H9 (cell line): ENCODE measurements at regions not wholly inside any gene's neighbourhood (a gene's known extent, or its start where the extent isn't known, plus 50 kb on each side); places are given as distances from the start of the nearest gene placed in this dataset.

ENCODE experiments used
- DNase-seq: peaks from one replicate; pipeline ENCODE4 v3.0.0-alpha.2; 2017
- H2AFZ ChIP-seq: one replicate; pipeline ENCODE4 v1.6.1; 2013; ENCODE audit warnings: mild to moderate bottlenecking, low read length, control low read depth, moderate library complexity
- H2AK5ac ChIP-seq: 2 replicates; pipeline ENCODE4 v1.6.1; 2013; ENCODE audit warnings: low read length, control low read depth, mixed read lengths; ENCODE audit not compliant: insufficient read length
- H2BK120ac ChIP-seq: one replicate; pipeline ENCODE4 v1.6.1; 2013; ENCODE audit warnings: low read depth, mild to moderate bottlenecking, low read length, control low read depth, inconsistent platforms; ENCODE audit not compliant: poor library complexity, severe bottlenecking
- H2BK12ac ChIP-seq: 2 replicates; pipeline ENCODE4 v1.6.1; 2013; ENCODE audit warnings: low read length, control low read depth, mixed read lengths, low read depth; ENCODE audit not compliant: insufficient read length
- H2BK15ac ChIP-seq: 2 replicates; pipeline ENCODE4 v1.6.1; 2013; ENCODE audit warnings: low read depth, low read length, control low read depth
- H2BK20ac ChIP-seq: one replicate; pipeline ENCODE4 v1.6.1; 2013; ENCODE audit warnings: low read depth, mild to moderate bottlenecking, low read length, control low read depth, inconsistent platforms; ENCODE audit not compliant: poor library complexity, severe bottlenecking
- H2BK5ac ChIP-seq: 2 replicates; pipeline ENCODE4 v1.6.1; 2013; ENCODE audit warnings: low read length, control low read depth, mixed read lengths; ENCODE audit not compliant: insufficient read length
- H3K14ac ChIP-seq: 2 replicates; pipeline ENCODE4 v1.6.1; 2013; ENCODE audit warnings: low read length, control low read depth; ENCODE audit not compliant: insufficient read depth
- H3K18ac ChIP-seq: 2 replicates; pipeline ENCODE4 v1.6.1; 2013; ENCODE audit warnings: low read depth, mild to moderate bottlenecking, mixed read lengths, low read length, control low read depth; ENCODE audit not compliant: insufficient read length
- H3K23ac ChIP-seq: 2 replicates; pipeline ENCODE4 v1.6.1; 2013; ENCODE audit warnings: low read length, control low read depth, mixed read lengths, low read depth; ENCODE audit not compliant: insufficient read length
- H3K23me2 ChIP-seq: 2 replicates; pipeline ENCODE4 v1.6.1; 2013; ENCODE audit warnings: low read depth, mild to moderate bottlenecking, mixed read lengths, low read length, control low read depth; ENCODE audit not compliant: insufficient read length, poor library complexity, severe bottlenecking
- H3K27ac ChIP-seq: 2 replicates; pipeline ENCODE4 v1.5.1; 2013; ENCODE audit warnings: low read length, control low read depth, mixed read lengths, low read depth; ENCODE audit not compliant: insufficient read length
- H3K27me3 ChIP-seq: 2 replicates; pipeline ENCODE4 v1.6.1; 2013; ENCODE audit warnings: low read length, control low read depth, inconsistent platforms; ENCODE audit not compliant: insufficient read depth
- H3K4ac ChIP-seq: 2 replicates; pipeline ENCODE4 v1.6.1; 2013; ENCODE audit warnings: low read depth, mild to moderate bottlenecking, control low read depth, inconsistent platforms, low read length, moderate library complexity
- H3K4me1 ChIP-seq: 2 replicates; pipeline ENCODE4 v1.6.1; 2013; ENCODE audit warnings: low read length, control low read depth, inconsistent platforms; ENCODE audit not compliant: insufficient read depth
- H3K4me2 ChIP-seq: 2 replicates; pipeline ENCODE4 v1.6.1; 2013; ENCODE audit warnings: low read length, control low read depth, mixed read lengths; ENCODE audit not compliant: insufficient read length, insufficient read depth
- H3K56ac ChIP-seq: 2 replicates; pipeline ENCODE4 v1.6.1; 2013; ENCODE audit warnings: low read depth, mild to moderate bottlenecking, mixed read lengths, low read length, control low read depth; ENCODE audit not compliant: insufficient read length
- H3K79me1 ChIP-seq: 2 replicates; pipeline ENCODE4 v1.6.1; 2013; ENCODE audit warnings: low read depth, mild to moderate bottlenecking, moderate library complexity, low read length, control low read depth, inconsistent platforms; ENCODE audit not compliant: insufficient read depth, poor library complexity, severe bottlenecking
- H3K79me2 ChIP-seq: 2 replicates; pipeline ENCODE4 v1.6.1; 2013; ENCODE audit warnings: low read length, control low read depth, inconsistent platforms; ENCODE audit not compliant: insufficient read depth
- H3K9ac ChIP-seq: 2 replicates; pipeline ENCODE4 v1.6.1; 2013; ENCODE audit warnings: low read length, control low read depth, mixed read lengths; ENCODE audit not compliant: insufficient read length; ENCODE audit errors: extremely low read depth
- H3K9me3 ChIP-seq: one replicate; pipeline ENCODE4 v1.6.1; 2013; ENCODE audit warnings: low read depth, low read length, inconsistent platforms; ENCODE audit not compliant: control insufficient read depth
- H3T11ph ChIP-seq: one replicate; pipeline ENCODE4 v1.6.1; 2013; ENCODE audit warnings: mild to moderate bottlenecking, low read length, control low read depth, inconsistent platforms
- H4K20me1 ChIP-seq: one replicate; pipeline ENCODE4 v1.6.1; 2013; ENCODE audit not compliant: control insufficient read depth, insufficient read length, insufficient read depth
- H4K5ac ChIP-seq: 2 replicates; pipeline ENCODE4 v1.6.1; 2013; ENCODE audit warnings: low read depth, mild to moderate bottlenecking, mixed read lengths, low read length, control low read depth; ENCODE audit not compliant: insufficient read length
- H4K8ac ChIP-seq: replicated peaks from 2 replicates; pipeline ENCODE4 v1.6.1; 2013; ENCODE audit warnings: low read length, control low read depth, mixed read lengths, low read depth; ENCODE audit not compliant: insufficient read length
- H4K91ac ChIP-seq: 2 replicates; pipeline ENCODE4 v1.6.1; 2013; ENCODE audit warnings: low read depth, mild to moderate bottlenecking, moderate library complexity, mixed read lengths, low read length, control low read depth; ENCODE audit not compliant: insufficient read length
- H3K27ac Mint-ChIP-seq, 3 experiments: 2 replicates in 2 of 3; 3 replicates in 1 of 3; pipeline ENCODE4 v1.8.0; 2020 to 2021; ENCODE audit warnings: mixed read lengths in 3 of 3, mild to moderate bottlenecking in 1 of 3, moderate library complexity in 1 of 3
- H3K27me3 Mint-ChIP-seq: 2 replicates; pipeline ENCODE4 v1.8.0; 2021; ENCODE audit warnings: low read depth, mild to moderate bottlenecking, moderate library complexity, mixed read lengths
- H3K36me3 Mint-ChIP-seq, 3 experiments: 2 replicates in 2 of 3; 3 replicates in 1 of 3; pipeline ENCODE4 v1.8.0; 2020 to 2021; ENCODE audit warnings: low read depth in 3 of 3, mixed read lengths in 3 of 3; ENCODE audit not compliant: insufficient read depth in 1 of 3
- H3K4me1 Mint-ChIP-seq, 2 experiments: 2 replicates each; pipeline ENCODE4 v1.8.0; 2020; ENCODE audit warnings: mixed read lengths in 2 of 2
- H3K4me3 Mint-ChIP-seq, 2 experiments: 2 replicates in 1 of 2; 3 replicates in 1 of 2; pipeline ENCODE4 v1.8.0; 2020 to 2021; ENCODE audit warnings: mild to moderate bottlenecking in 2 of 2, mixed read lengths in 2 of 2, moderate library complexity in 1 of 2
- H3K9me3 Mint-ChIP-seq, 2 experiments: 2 replicates in 1 of 2; 3 replicates in 1 of 2; pipeline ENCODE4 v1.8.0; 2020; ENCODE audit warnings: mild to moderate bottlenecking in 2 of 2, mixed read lengths in 2 of 2, moderate library complexity in 1 of 2
- WGBS: extraction: QIAGEN DNeasy Blood & Tissue Kit; methylation state at CpG from one replicate; pipeline ENCODE4 v1.1.7; 2013; ENCODE audit warnings: missing lambda C conversion rate, low lambda C conversion rate, mixed read lengths; ENCODE audit not compliant: insufficient read length; ENCODE audit errors: extremely low coverage; 5-methylcytosine and 5-hydroxymethylcytosine counted together
- TF ChIP-seq, protein P1 (sequence below): fragments of 200-600 bp; sonication (generic); conservative IDR thresholded peaks from 3 replicates; pipeline ENCODE4 v1.8.0; 2021; ENCODE audit warnings: antibody characterized with exemption, mild to moderate bottlenecking

DNA sequence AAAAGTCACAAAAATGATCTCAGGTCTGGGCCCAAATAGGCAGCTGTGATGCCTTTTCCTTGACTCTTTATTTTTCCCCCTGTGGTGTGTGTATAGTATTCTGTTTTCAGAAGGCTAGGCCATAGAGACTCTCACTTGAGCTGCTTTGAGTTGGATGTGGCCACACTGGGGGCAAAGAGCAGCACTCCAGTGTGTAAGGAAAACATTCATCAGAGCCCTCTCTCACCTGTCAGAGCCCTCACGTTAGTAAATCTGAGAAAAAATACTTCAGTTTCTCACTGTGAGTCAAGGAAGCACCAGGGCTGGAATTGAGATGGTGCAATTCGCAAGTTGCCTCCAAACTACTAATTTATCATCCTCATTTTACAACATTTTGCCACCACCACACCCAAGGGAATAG is 136.1 kb downstream of the ST6GAL2 start:
- H2BK120ac ChIP-seq: no peak overlapping the region
- no peak overlapping the region for H3K56ac ChIP-seq
- no peak overlapping the region for H3K9ac ChIP-seq
- no CpG with 5 or more reads among the region's 2 CpGs for WGBS
- peaks cover 0 to 3% of the 10 kb centered on the region in 2 experiments; a peak in 1 of 4 replicates for H3K4me1 Mint-ChIP-seq
- no peak overlapping the region for H3K23ac ChIP-seq
- no peak overlapping the region; a peak in 1 of 7 replicates for H3K27ac Mint-ChIP-seq
- no peaks in the 10 kb centered on the region for H3K4me1 ChIP-seq
- no peaks in the 10 kb centered on the region for H3K79me2 ChIP-seq
- no peak overlapping the region for H2BK15ac ChIP-seq
- no peaks in the 10 kb centered on the region for H3K27me3 ChIP-seq
- H3K4me3 Mint-ChIP-seq: no peak overlapping the region
- no peaks in the 10 kb centered on the region for H4K20me1 ChIP-seq
- H4K5ac ChIP-seq: no peak overlapping the region
- no peak overlapping the region for H3K4me2 ChIP-seq
- H3K9me3 ChIP-seq: no peaks in the 10 kb centered on the region
- H3K79me1 ChIP-seq: no peaks in the 10 kb centered on the region
- no peak overlapping the region for H2AK5ac ChIP-seq
- H3K14ac ChIP-seq: no peak overlapping the region
- H2AFZ ChIP-seq: no peak overlapping the region
- H4K8ac ChIP-seq: no peak overlapping the region
- no peaks in the 10 kb centered on the region for H3K27me3 Mint-ChIP-seq
- DNase-seq: no peak
- no peaks in the 10 kb centered on the region for H3K23me2 ChIP-seq
- no peak overlapping the region for H2BK5ac ChIP-seq
- no peak overlapping the region for H3T11ph ChIP-seq
- H4K91ac ChIP-seq: no peak overlapping the region
- H3K9me3 Mint-ChIP-seq: no peaks in the 10 kb centered on the region
- no peak overlapping the region for H3K27ac ChIP-seq
- H2BK12ac ChIP-seq: no peak overlapping the region
- no peak overlapping the region for H3K18ac ChIP-seq
- no peak overlapping the region for H2BK20ac ChIP-seq
- H3K4ac ChIP-seq: no peak overlapping the region
- TF ChIP-seq, protein P1, sequence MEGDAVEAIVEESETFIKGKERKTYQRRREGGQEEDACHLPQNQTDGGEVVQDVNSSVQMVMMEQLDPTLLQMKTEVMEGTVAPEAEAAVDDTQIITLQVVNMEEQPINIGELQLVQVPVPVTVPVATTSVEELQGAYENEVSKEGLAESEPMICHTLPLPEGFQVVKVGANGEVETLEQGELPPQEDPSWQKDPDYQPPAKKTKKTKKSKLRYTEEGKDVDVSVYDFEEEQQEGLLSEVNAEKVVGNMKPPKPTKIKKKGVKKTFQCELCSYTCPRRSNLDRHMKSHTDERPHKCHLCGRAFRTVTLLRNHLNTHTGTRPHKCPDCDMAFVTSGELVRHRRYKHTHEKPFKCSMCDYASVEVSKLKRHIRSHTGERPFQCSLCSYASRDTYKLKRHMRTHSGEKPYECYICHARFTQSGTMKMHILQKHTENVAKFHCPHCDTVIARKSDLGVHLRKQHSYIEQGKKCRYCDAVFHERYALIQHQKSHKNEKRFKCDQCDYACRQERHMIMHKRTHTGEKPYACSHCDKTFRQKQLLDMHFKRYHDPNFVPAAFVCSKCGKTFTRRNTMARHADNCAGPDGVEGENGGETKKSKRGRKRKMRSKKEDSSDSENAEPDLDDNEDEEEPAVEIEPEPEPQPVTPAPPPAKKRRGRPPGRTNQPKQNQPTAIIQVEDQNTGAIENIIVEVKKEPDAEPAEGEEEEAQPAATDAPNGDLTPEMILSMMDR: no peak
- no peaks in the 10 kb centered on the region for H3K36me3 Mint-ChIP-seq
